Lung (tissue), 11 donors: ENCODE measurements at regions not wholly inside any gene's neighbourhood (a gene's known extent, or its start where the extent isn't known, plus 50 kb on each side); places are given as distances from the start of the nearest gene placed in this dataset.

Source experiments
- ATAC-seq: fragments of 200-7000 bp; cut with Tn5 transposase; one replicate; pipeline ENCODE4 v1.9.1; 2020; ENCODE audit warnings: moderate number of reproducible peaks; ENCODE audit not compliant: insufficient read depth, low FRiP score
- DNase-seq, 3 donors: peaks; one replicate each; pipeline ENCODE4 v3.0.0-alpha.2; 2013 to 2017
- H3K27ac ChIP-seq, 2 donors: one replicate each; pipeline ENCODE4 v1.5.1; 2013; ENCODE audit warnings: mild to moderate bottlenecking in 2 of 2, moderate library complexity in 2 of 2, control low read depth in 1 of 2, inconsistent platforms in 1 of 2, low read depth in 1 of 2, low read length in 1 of 2
- H3K27me3 ChIP-seq, 3 donors: one replicate each; pipeline ENCODE4 v1.5.1; 2013; ENCODE audit warnings: low read length in 2 of 3; ENCODE audit not compliant: control insufficient read depth in 3 of 3, insufficient read depth in 3 of 3
- H3K36me3 ChIP-seq, 4 donors: one replicate each; pipeline ENCODE4 v1.5.1; 2013; ENCODE audit warnings: low read length in 4 of 4, mild to moderate bottlenecking in 1 of 4, moderate library complexity in 1 of 4; ENCODE audit not compliant: control insufficient read depth in 4 of 4, insufficient read depth in 4 of 4
- H3K4me1 ChIP-seq, 5 donors: one replicate each; pipeline ENCODE4 v1.5.1; 2013; ENCODE audit warnings: low read length in 5 of 5, mild to moderate bottlenecking in 2 of 5, moderate library complexity in 1 of 5; ENCODE audit not compliant: control insufficient read depth in 5 of 5, insufficient read depth in 5 of 5
- H3K4me3 ChIP-seq: one replicate; pipeline ENCODE4 v1.5.1; 2013; ENCODE audit warnings: mild to moderate bottlenecking, control low read depth, moderate library complexity
- H3K9ac ChIP-seq, 2 donors: one replicate each; pipeline ENCODE4 v1.5.1; 2013; ENCODE audit warnings: low read length in 2 of 2, control low read depth in 1 of 2; ENCODE audit not compliant: insufficient read depth in 1 of 2
- H3K9me3 ChIP-seq, 4 donors: one replicate each; pipeline ENCODE4 v1.5.1; 2013; ENCODE audit warnings: low read length in 3 of 4, mild to moderate bottlenecking in 1 of 4, moderate library complexity in 1 of 4; ENCODE audit not compliant: control insufficient read depth in 4 of 4, insufficient read depth in 3 of 4
- CTCF ChIP-seq: IDR thresholded peaks from 2 replicates; pipeline ENCODE4 v1.5.1; 2012; ENCODE audit warnings: mild to moderate bottlenecking; ENCODE audit errors: control extremely low read depth, extremely low read depth
- WGBS, 2 donors: extraction: QIAGEN DNeasy Blood & Tissue Kit; methylation state at CpG; one replicate each; pipeline ENCODE4 v1.1.7; 2013; 5-methylcytosine and 5-hydroxymethylcytosine counted together
- donor health status: control.
- donor health status: control.
- donor health status: Bipolar disorder and iron deficiency.
- donor health status: healthy.
- donor health status: DM: yes; HTN: yes; CAD: no.

DNA sequence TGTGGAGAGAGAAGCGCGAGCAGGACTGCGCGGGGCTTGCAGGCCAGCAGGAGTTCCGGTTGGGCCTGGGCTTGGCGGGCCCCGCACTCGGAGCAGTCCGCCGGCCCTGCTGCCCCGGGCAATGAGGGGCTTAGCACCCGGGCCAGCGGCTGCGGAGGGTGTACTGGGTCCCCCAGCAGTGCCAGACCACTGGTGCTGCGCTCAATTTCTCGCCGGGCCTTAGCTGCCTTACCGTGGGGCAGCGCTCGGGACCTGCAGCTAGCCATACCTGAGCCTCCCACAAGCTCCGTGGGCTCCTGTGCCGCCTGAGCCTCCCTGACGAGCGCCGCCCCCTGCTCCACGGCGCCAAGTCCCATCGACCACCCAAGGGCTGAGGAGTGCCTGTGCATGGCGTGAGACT lies 89.0 kb upstream of the MBOAT1 start:
- H3K4me3 ChIP-seq, result no peak overlapping the region
- WGBS, 2 donors, result 95 to 98% methylated on average over 29 of the region's 29 CpGs
- no peaks in the 10 kb centered on the region for H3K27me3 ChIP-seq
- no peak for TF ChIP-seq CTCF
- no peak overlapping the region for H3K9ac ChIP-seq
- DNase-seq, result no peak
- no peaks in the 10 kb centered on the region for H3K9me3 ChIP-seq
- peaks cover 0 to 17% (median 0%) of the 10 kb centered on the region in 5 donors for H3K4me1 ChIP-seq
- ATAC-seq, result no peak
- no peaks in the 10 kb centered on the region for H3K36me3 ChIP-seq
- no peak overlapping the region for H3K27ac ChIP-seq

DNA sequence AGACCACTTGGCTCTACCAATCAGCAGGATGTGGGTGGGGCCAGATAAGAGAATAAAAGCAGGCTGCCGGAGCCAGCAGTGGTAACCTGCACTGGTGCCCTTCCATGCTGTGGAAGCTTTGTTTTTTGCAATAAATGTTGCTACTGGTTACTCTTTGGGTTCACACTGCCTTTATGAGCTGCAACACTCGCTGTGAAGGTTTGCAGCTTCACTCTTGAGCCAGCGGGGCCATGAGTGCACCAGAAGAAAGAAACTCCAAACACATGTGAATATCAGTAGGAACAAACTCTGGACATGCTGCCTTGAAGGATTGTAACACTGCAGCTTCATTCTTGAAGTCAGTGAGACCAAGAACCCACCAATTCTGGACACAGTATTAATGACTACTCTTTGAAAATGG lies 89.9 kb upstream of the MBOAT1 start:
- no peak overlapping the region for H3K4me3 ChIP-seq
- no peaks in the 10 kb centered on the region for H3K27me3 ChIP-seq
- DNase-seq, result no peak
- H3K4me1 ChIP-seq, result peaks cover 0 to 17% (median 0%) of the 10 kb centered on the region in 5 donors
- no peaks in the 10 kb centered on the region for H3K36me3 ChIP-seq
- H3K9me3 ChIP-seq, result no peaks in the 10 kb centered on the region
- H3K27ac ChIP-seq, result no peak overlapping the region
- ATAC-seq, result no peak
- H3K9ac ChIP-seq, result no peak overlapping the region
- no peak for TF ChIP-seq CTCF
- WGBS, 2 donors, result 65 to 93% methylated on average over 3 of the region's 3 CpGs

DNA sequence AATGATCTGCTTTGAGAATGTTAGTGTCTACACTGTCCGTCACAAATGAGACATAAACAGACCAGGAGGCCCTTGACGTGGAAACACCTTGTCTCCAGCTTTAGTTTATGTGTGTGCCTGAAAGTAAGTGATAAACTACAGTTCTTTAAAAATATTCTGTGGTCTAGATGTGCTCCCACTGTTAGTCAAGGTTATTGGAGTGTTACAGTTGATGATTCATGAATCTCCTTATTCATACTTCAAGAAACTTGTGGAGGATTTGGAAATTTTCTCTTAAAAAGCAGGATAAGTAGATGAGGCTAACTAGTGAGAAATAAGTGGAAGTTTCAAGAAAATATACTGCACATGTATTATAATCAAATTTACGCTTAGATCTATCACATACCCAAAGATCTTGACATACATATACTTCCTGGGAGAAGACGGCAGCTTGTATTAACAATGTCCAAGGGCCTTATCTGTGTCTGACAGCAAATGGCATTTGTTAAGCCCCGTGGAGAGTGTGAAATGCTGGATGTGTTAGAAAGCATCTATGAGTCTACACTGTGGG lies 90.5 kb upstream of the MBOAT1 start:
- Histone ChIP-seq H3K9ac (no peak overlapping the region), H3K27ac (no peak overlapping the region), H3K27me3 (no peaks in the 10 kb centered on the region), H3K9me3 (no peaks in the 10 kb centered on the region), H3K36me3 (no peaks in the 10 kb centered on the region), H3K4me3 (no peak overlapping the region), H3K4me1 (peaks cover 0 to 17% (median 0%) of the 10 kb centered on the region in 5 donors)
- DNase-seq (no peak), ATAC-seq (no peak)
- no peak for TF ChIP-seq CTCF
- WGBS, 2 donors, result 67 to 80% methylated on average over 5 of the region's 5 CpGs

- Histone ChIP-seq H3K27me3 (no peaks in the 10 kb centered on the region), H3K4me1 (peaks cover 0 to 28% (median 0%) of the 10 kb centered on the region in 5 donors), H3K36me3 (no peaks in the 10 kb centered on the region), H3K9ac (no peak overlapping the region), H3K9me3 (no peaks in the 10 kb centered on the region), H3K27ac (no peak overlapping the region), H3K4me3 (no peak overlapping the region)
- ATAC-seq (no peak), DNase-seq (no peak)
- 81 to 90% methylated on average over 14 of the region's 14 CpGs for WGBS, 2 donors
- TF ChIP-seq CTCF, result no peak
These were observed 94.2 kb upstream of the MBOAT1 start for GRCh38 chr6:20306491-20306890.
